ENCODE measurements at regions not wholly inside any gene's neighbourhood (a gene's known extent, or its start where the extent isn't known, plus 50 kb on each side); places are given as distances from the start of the nearest gene placed in this dataset.

- DNase-seq (no peak), ATAC-seq (ENCODE audit: low FRiP score in 2 of 2) (no peak)
- Histone ChIP-seq H3K27ac (no peak overlapping the region), H3K9me3 (peaks cover 0 to 9% (median 0%) of the 10 kb centered on the region in 4 donors), H3K4me1 (peaks cover 0 to 8% (median 2%) of the 10 kb centered on the region in 4 donors), H3K27me3 (no peaks in the 10 kb centered on the region), H3K4me3 (no peak overlapping the region), H3K36me3 (no peaks in the 10 kb centered on the region)
- 79 to 87% methylated on average over 5 of the region's 5 CpGs for WGBS, 2 donors
- TF ChIP-seq EP300 (IDR thresholded peaks at IDR 0.05) = no peak
- TF ChIP-seq POLR2AphosphoS5 (IDR thresholded peaks at IDR 0.05) = no peak
- no peak for TF ChIP-seq CTCF (IDR thresholded peaks at IDR 0.05)
- TF ChIP-seq POLR2A (IDR thresholded peaks at IDR 0.05) = no peak
Measured at GRCh38 chr13:110097013-110097412, 209.9 kb downstream of the COL4A1 start.

GRCh38 chr13:110092831-110093247 lies 214.1 kb downstream of the COL4A1 start:
- WGBS, 2 donors = 58 to 89% methylated on average over 1 of the region's 1 CpG
- DNase-seq (no peak), ATAC-seq (ENCODE audit: low FRiP score in 2 of 2) (no peak)
- TF ChIP-seq EP300 (IDR thresholded peaks at IDR 0.05) (no peak), POLR2A (IDR thresholded peaks at IDR 0.05) (no peak), CTCF (IDR thresholded peaks at IDR 0.05) (no peak), POLR2AphosphoS5 (IDR thresholded peaks at IDR 0.05) (no peak)
- H3K4me3 ChIP-seq = no peak overlapping the region
- H3K4me1 ChIP-seq = peaks cover 0 to 8% (median 2%) of the 10 kb centered on the region in 4 donors
- H3K27me3 ChIP-seq = no peaks in the 10 kb centered on the region
- no peaks in the 10 kb centered on the region for H3K36me3 ChIP-seq
- H3K9me3 ChIP-seq = no peaks in the 10 kb centered on the region
- H3K27ac ChIP-seq = no peak overlapping the region

GRCh38 chr13:110089815-110090214 lies 217.1 kb downstream of the COL4A1 start:
- Histone ChIP-seq H3K27me3 (no peaks in the 10 kb centered on the region), H3K9me3 (peaks cover 0 to 5% (median 3%) of the 10 kb centered on the region in 4 donors), H3K27ac (no peak overlapping the region), H3K36me3 (no peaks in the 10 kb centered on the region), H3K4me1 (peaks cover 0 to 6% (median under 1%) of the 10 kb centered on the region in 4 donors), H3K4me3 (no peak overlapping the region)
- DNase-seq (no peak), ATAC-seq (ENCODE audit: low FRiP score in 2 of 2) (no peak)
- TF ChIP-seq CTCF (IDR thresholded peaks at IDR 0.05) (peak in 1 of 6 experiments; percentile 10), POLR2A (IDR thresholded peaks at IDR 0.05) (no peak)
- WGBS, 2 donors = 78% methylated on average over 4 of the region's 4 CpGs

GRCh38 chr13:110089100-110089499 lies 217.9 kb downstream of the COL4A1 start:
- TF ChIP-seq POLR2A (IDR thresholded peaks at IDR 0.05) (no peak), POLR2AphosphoS5 (IDR thresholded peaks at IDR 0.05) (no peak), CTCF (IDR thresholded peaks at IDR 0.05) (no peak), EP300 (IDR thresholded peaks at IDR 0.05) (no peak)
- H3K9me3 ChIP-seq = peaks cover 0 to 5% (median 3%) of the 10 kb centered on the region in 4 donors
- peaks cover 0 to 2% (median 0%) of the 10 kb centered on the region in 4 donors for H3K4me1 ChIP-seq
- H3K27ac ChIP-seq = no peak overlapping the region
- H3K36me3 ChIP-seq = no peaks in the 10 kb centered on the region
- no peak for DNase-seq
- no peak overlapping the region for H3K4me3 ChIP-seq
- no peak for ATAC-seq (ENCODE audit: low FRiP score in 2 of 2)
- H3K27me3 ChIP-seq = no peaks in the 10 kb centered on the region

GRCh38 chr13:110073982-110074381 lies 233.0 kb downstream of the COL4A1 start:
- Histone ChIP-seq H3K4me1 (no peaks in the 10 kb centered on the region), H3K36me3 (no peaks in the 10 kb centered on the region), H3K27me3 (no peaks in the 10 kb centered on the region), H3K4me3 (no peak overlapping the region), H3K9me3 (no peaks in the 10 kb centered on the region), H3K27ac (no peak overlapping the region)
- WGBS, 2 donors = 70 to 71% methylated on average over 6 of the region's 6 CpGs
- TF ChIP-seq POLR2AphosphoS5 (IDR thresholded peaks at IDR 0.05) (no peak), EP300 (IDR thresholded peaks at IDR 0.05) (no peak), CTCF (IDR thresholded peaks at IDR 0.05) (no peak), POLR2A (IDR thresholded peaks at IDR 0.05) (no peak)
- no peak for ATAC-seq (ENCODE audit: low FRiP score in 2 of 2)
- DNase-seq = no peak
